ENCODE measurements at regions not wholly inside any gene's neighbourhood (a gene's known extent, or its start where the extent isn't known, plus 50 kb on each side); places are given as distances from the start of the nearest gene placed in this dataset.

GRCh38 chr20:58579819-58580473 is 64.7 kb upstream of the APCDD1L start:
- no peak for TF ChIP-seq CTCF (IDR thresholded peaks at IDR 0.05; ENCODE audit: insufficient read depth, low read length)
- no peak overlapping the region for H3K4me3 ChIP-seq (ENCODE audit: low read depth, low read length)
- DNase-seq (ENCODE audit: low read depth): no peak

- TF ChIP-seq CTCF (IDR thresholded peaks at IDR 0.05; ENCODE audit: insufficient read depth, low read length): no peak
- no peak for DNase-seq (ENCODE audit: low read depth)
- no peak overlapping the region for H3K4me3 ChIP-seq (ENCODE audit: low read depth, low read length)
These were observed 64.0 kb upstream of the APCDD1L start for GRCh38 chr20:58579069-58579818.

GRCh38 chr20:58577871-58578598 is 62.8 kb upstream of the APCDD1L start:
- DNase-seq (ENCODE audit: low read depth): no peak
- no peak for TF ChIP-seq CTCF (IDR thresholded peaks at IDR 0.05; ENCODE audit: insufficient read depth, low read length)
- H3K4me3 ChIP-seq (ENCODE audit: low read depth, low read length): no peak overlapping the region

- no peak for DNase-seq (ENCODE audit: low read depth)
- H3K4me3 ChIP-seq (ENCODE audit: low read depth, low read length): no peak overlapping the region
- TF ChIP-seq CTCF (IDR thresholded peaks at IDR 0.05; ENCODE audit: insufficient read depth, low read length): no peak
These were observed 62.1 kb upstream of the APCDD1L start for GRCh38 chr20:58577139-58577806.

GRCh38 chr20:58576603-58576970 is 61.4 kb upstream of the APCDD1L start:
- DNase-seq (ENCODE audit: low read depth): no peak
- H3K4me3 ChIP-seq (ENCODE audit: low read depth, low read length): no peak overlapping the region
- no peak for TF ChIP-seq CTCF (IDR thresholded peaks at IDR 0.05; ENCODE audit: insufficient read depth, low read length)

GRCh38 chr20:58575776-58576602 is 60.8 kb upstream of the APCDD1L start:
- DNase-seq (ENCODE audit: low read depth): no peak
- TF ChIP-seq CTCF (IDR thresholded peaks at IDR 0.05; ENCODE audit: insufficient read depth, low read length): no peak
- H3K4me3 ChIP-seq (ENCODE audit: low read depth, low read length): no peak overlapping the region

Measured in fibroblast of the aortic adventitia (primary cell).